K562 (cell line): ENCODE measurements at regions not wholly inside any gene's neighbourhood (a gene's known extent, or its start where the extent isn't known, plus 50 kb on each side); places are given as distances from the start of the nearest gene placed in this dataset.

Experiments used
- ARID1B ChIP-seq: fragments of 450-650 bp; IDR thresholded peaks from 2 replicates; pipeline ENCODE4 v1.6.1; 2016; ENCODE audit warnings: antibody characterized with exemption, mild to moderate bottlenecking, inconsistent platforms
- CREB1 ChIP-seq, 2 experiments: sonication (generic) in 1 of 2; formaldehyde crosslinking in 1 of 2; IDR thresholded peaks; 2 replicates each; pipeline versions ENCODE4 v1.6.1 to v1.8.0; 2012 to 2022; ENCODE audit warnings: inconsistent platforms in 1 of 2, mild to moderate bottlenecking in 1 of 2, missing genetic modification reagents in 1 of 2, moderate library complexity in 1 of 2
- CTBP1 ChIP-seq: fragments of 450-650 bp; IDR thresholded peaks from 2 replicates; pipeline ENCODE4 v1.6.1; 2016; ENCODE audit warnings: borderline replicate concordance
- GABPA ChIP-seq: fragments of 200-800 bp; sonication (Bioruptor generic); conservative IDR thresholded peaks from 2 replicates; pipeline ENCODE4 v1.6.1; 2016; ENCODE audit warnings: low read depth, missing genetic modification characterization, missing compliant biosample characterization
- HNRNPH1 ChIP-seq: fragments of 200-400 bp; formaldehyde crosslinking; optimal IDR thresholded peaks from 2 replicates; pipeline ENCODE3; 2017; ENCODE audit warnings: low read depth, mild to moderate bottlenecking, low read length, moderate library complexity
- LARP7 ChIP-seq: fragments of 450-650 bp; IDR thresholded peaks from 2 replicates; pipeline ENCODE4 v1.6.1; 2016
- MEIS2 ChIP-seq: fragments of 450-650 bp; IDR thresholded peaks from 2 replicates; pipeline ENCODE4 v1.6.1; 2014; ENCODE audit warnings: mild to moderate bottlenecking; ENCODE audit not compliant: partially characterized antibody
- NFE2 ChIP-seq: IDR thresholded peaks from 2 replicates; pipeline ENCODE4 v1.6.1; 2014; ENCODE audit warnings: antibody characterized with exemption, low read depth
- NR1H2 ChIP-seq: sonication (generic); formaldehyde crosslinking; IDR thresholded peaks from 2 replicates; pipeline ENCODE4 v1.4.0; 2020; ENCODE audit warnings: mild to moderate bottlenecking, missing genetic modification reagents
- NR3C1 ChIP-seq: sonication (generic); formaldehyde crosslinking; IDR thresholded peaks from 2 replicates; pipeline ENCODE4 v1.8.1; 2022; ENCODE audit warnings: missing genetic modification reagents
- NUFIP1 ChIP-seq: fragments of 450-650 bp; IDR thresholded peaks from 2 replicates; pipeline ENCODE4 v1.6.1; 2018; ENCODE audit not compliant: partially characterized antibody
- POLR2A ChIP-seq: fragments of 450-650 bp; conservative IDR thresholded peaks from 2 replicates; pipeline ENCODE4 v1.6.1; 2016
- RBFOX2 ChIP-seq: fragments of 200-400 bp; formaldehyde crosslinking; IDR thresholded peaks from 2 replicates; pipeline ENCODE4 v1.6.1; 2017; ENCODE audit warnings: low read depth, mild to moderate bottlenecking, low read length, moderate library complexity
- RFX1 ChIP-seq: fragments of 450-650 bp; IDR thresholded peaks from 2 replicates; pipeline ENCODE4 v1.6.1; 2016; ENCODE audit warnings: mild to moderate bottlenecking, moderate library complexity
- TEAD1 ChIP-seq, 2 experiments: fragments of 450-650 bp in 1 of 2; sonication (generic) in 1 of 2; formaldehyde crosslinking; IDR thresholded peaks; 2 replicates each; pipeline versions ENCODE4 v1.4.0 to v1.8.0; 2020 to 2022; ENCODE audit warnings: mild to moderate bottlenecking in 2 of 2, missing genetic modification reagents in 1 of 2
- XRCC3 ChIP-seq: fragments of 450-650 bp; IDR thresholded peaks from 2 replicates; pipeline ENCODE4 v1.6.1; 2017; ENCODE audit warnings: mild to moderate bottlenecking, moderate library complexity
- ZNF197 ChIP-seq: fragments of 200-800 bp; sonication (Bioruptor generic); IDR thresholded peaks from 2 replicates; pipeline ENCODE4 v1.6.1; 2016; ENCODE audit warnings: low read depth, missing genetic modification characterization, missing compliant biosample characterization
- TF ChIP-seq, protein P1 (sequence below): IDR thresholded peaks from 3 replicates; pipeline ENCODE4 v1.6.1; 2011; ENCODE audit warnings: borderline replicate concordance, mild to moderate bottlenecking, moderate library complexity; ENCODE audit not compliant: insufficient read length; ENCODE audit errors: extremely low read depth
- TF ChIP-seq, protein P2 (sequence below): IDR thresholded peaks from 2 replicates; pipeline ENCODE4 v1.6.1; 2014; ENCODE audit warnings: antibody characterized with exemption
- TF ChIP-seq, protein P3 (sequence below), 3 experiments: IDR thresholded peaks in 2 of 3; conservative IDR thresholded peaks in 1 of 3; 2 replicates each; pipeline ENCODE4 v1.5.1; 2011 to 2012; ENCODE audit warnings: low read length in 3 of 3, mild to moderate bottlenecking in 3 of 3, control low read depth in 2 of 3, improper control_type of control experiment in 1 of 3, inconsistent platforms in 1 of 3, low read depth in 1 of 3, mixed read lengths in 1 of 3, moderate library complexity in 1 of 3; ENCODE audit not compliant: insufficient read depth in 2 of 3
- TF ChIP-seq, protein P4 (sequence below): fragments of 450-650 bp; IDR thresholded peaks from 2 replicates; pipeline ENCODE4 v1.6.1; 2016
- TF ChIP-seq, protein P5 (sequence below): fragments of 200-800 bp; sonication (Bioruptor generic); IDR thresholded peaks from 2 replicates; pipeline ENCODE4 v1.6.1; 2017; ENCODE audit warnings: missing genetic modification characterization, missing compliant biosample characterization

DNA sequence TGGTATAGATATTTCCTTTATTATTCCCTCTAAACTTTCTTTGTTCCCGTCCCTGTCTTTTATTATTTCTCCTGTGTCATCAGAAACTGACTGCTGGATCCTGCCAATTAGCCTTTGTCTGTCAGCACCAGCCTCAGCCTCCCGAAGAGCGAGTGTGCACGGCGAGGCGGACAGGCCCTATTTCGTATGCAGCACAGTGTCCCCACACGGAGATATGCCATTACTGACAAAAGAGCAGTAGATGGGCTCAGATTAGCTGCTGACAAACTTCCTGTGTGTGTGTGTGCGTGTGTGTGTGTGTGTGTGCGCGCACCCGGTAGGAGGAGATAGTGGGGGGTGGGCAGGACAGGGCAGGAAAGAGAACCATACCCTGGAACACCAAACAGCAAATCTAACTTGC, 99.5 kb upstream of the ZFP64 start (continued):
- TF ChIP-seq ZNF197 (CRISPR knock-in tag): no peak
- TF ChIP-seq, protein P1, sequence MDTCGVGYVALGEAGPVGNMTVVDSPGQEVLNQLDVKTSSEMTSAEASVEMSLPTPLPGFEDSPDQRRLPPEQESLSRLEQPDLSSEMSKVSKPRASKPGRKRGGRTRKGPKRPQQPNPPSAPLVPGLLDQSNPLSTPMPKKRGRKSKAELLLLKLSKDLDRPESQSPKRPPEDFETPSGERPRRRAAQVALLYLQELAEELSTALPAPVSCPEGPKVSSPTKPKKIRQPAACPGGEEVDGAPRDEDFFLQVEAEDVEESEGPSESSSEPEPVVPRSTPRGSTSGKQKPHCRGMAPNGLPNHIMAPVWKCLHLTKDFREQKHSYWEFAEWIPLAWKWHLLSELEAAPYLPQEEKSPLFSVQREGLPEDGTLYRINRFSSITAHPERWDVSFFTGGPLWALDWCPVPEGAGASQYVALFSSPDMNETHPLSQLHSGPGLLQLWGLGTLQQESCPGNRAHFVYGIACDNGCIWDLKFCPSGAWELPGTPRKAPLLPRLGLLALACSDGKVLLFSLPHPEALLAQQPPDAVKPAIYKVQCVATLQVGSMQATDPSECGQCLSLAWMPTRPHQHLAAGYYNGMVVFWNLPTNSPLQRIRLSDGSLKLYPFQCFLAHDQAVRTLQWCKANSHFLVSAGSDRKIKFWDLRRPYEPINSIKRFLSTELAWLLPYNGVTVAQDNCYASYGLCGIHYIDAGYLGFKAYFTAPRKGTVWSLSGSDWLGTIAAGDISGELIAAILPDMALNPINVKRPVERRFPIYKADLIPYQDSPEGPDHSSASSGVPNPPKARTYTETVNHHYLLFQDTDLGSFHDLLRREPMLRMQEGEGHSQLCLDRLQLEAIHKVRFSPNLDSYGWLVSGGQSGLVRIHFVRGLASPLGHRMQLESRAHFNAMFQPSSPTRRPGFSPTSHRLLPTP: no peak
- TF ChIP-seq, protein P2, sequence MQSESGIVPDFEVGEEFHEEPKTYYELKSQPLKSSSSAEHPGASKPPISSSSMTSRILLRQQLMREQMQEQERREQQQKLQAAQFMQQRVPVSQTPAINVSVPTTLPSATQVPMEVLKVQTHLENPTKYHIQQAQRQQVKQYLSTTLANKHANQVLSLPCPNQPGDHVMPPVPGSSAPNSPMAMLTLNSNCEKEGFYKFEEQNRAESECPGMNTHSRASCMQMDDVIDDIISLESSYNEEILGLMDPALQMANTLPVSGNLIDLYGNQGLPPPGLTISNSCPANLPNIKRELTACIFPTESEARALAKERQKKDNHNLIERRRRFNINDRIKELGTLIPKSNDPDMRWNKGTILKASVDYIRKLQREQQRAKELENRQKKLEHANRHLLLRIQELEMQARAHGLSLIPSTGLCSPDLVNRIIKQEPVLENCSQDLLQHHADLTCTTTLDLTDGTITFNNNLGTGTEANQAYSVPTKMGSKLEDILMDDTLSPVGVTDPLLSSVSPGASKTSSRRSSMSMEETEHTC: no peak
- TF ChIP-seq CTBP1: peak; percentile 33; the same call in 1 of the 2 replicates
- no peak for TF ChIP-seq TEAD1 (CRISPR knock-in tag; IDR thresholded peaks at IDR 0.05)
- no peak for TF ChIP-seq NFE2
- no peak for TF ChIP-seq POLR2A
- TF ChIP-seq CREB1 (IDR thresholded peaks at IDR 0.05): no peak
- peak; percentile 28; the same call in 1 of the 2 replicates for TF ChIP-seq CREB1 (CRISPR knock-in tag; IDR thresholded peaks at IDR 0.05)
- TF ChIP-seq HNRNPH1: no peak
- TF ChIP-seq NUFIP1: no peak
- TF ChIP-seq NR1H2 (CRISPR knock-in tag): no peak
- TF ChIP-seq ARID1B: peak; percentile 51; the same call in 1 of the 2 replicates
- TF ChIP-seq NR3C1 (CRISPR knock-in tag): no peak
- TF ChIP-seq XRCC3: no peak
- TF ChIP-seq MEIS2: peak; percentile 65
- no peak for TF ChIP-seq RFX1
- TF ChIP-seq, protein P3, sequence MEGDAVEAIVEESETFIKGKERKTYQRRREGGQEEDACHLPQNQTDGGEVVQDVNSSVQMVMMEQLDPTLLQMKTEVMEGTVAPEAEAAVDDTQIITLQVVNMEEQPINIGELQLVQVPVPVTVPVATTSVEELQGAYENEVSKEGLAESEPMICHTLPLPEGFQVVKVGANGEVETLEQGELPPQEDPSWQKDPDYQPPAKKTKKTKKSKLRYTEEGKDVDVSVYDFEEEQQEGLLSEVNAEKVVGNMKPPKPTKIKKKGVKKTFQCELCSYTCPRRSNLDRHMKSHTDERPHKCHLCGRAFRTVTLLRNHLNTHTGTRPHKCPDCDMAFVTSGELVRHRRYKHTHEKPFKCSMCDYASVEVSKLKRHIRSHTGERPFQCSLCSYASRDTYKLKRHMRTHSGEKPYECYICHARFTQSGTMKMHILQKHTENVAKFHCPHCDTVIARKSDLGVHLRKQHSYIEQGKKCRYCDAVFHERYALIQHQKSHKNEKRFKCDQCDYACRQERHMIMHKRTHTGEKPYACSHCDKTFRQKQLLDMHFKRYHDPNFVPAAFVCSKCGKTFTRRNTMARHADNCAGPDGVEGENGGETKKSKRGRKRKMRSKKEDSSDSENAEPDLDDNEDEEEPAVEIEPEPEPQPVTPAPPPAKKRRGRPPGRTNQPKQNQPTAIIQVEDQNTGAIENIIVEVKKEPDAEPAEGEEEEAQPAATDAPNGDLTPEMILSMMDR (IDR thresholded peaks at IDR 0.05 in 2 of 3, conservative IDR thresholded peaks at IDR 0.05 in 1 of 3; ENCODE audit: insufficient read depth in 2 of 3, low read depth in 1 of 3, low read length in 3 of 3): no peak
- TF ChIP-seq, protein P4, sequence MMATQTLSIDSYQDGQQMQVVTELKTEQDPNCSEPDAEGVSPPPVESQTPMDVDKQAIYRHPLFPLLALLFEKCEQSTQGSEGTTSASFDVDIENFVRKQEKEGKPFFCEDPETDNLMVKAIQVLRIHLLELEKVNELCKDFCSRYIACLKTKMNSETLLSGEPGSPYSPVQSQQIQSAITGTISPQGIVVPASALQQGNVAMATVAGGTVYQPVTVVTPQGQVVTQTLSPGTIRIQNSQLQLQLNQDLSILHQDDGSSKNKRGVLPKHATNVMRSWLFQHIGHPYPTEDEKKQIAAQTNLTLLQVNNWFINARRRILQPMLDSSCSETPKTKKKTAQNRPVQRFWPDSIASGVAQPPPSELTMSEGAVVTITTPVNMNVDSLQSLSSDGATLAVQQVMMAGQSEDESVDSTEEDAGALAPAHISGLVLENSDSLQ: peak; percentile 6; the same call in 1 of the 2 replicates
- TF ChIP-seq, protein P5, sequence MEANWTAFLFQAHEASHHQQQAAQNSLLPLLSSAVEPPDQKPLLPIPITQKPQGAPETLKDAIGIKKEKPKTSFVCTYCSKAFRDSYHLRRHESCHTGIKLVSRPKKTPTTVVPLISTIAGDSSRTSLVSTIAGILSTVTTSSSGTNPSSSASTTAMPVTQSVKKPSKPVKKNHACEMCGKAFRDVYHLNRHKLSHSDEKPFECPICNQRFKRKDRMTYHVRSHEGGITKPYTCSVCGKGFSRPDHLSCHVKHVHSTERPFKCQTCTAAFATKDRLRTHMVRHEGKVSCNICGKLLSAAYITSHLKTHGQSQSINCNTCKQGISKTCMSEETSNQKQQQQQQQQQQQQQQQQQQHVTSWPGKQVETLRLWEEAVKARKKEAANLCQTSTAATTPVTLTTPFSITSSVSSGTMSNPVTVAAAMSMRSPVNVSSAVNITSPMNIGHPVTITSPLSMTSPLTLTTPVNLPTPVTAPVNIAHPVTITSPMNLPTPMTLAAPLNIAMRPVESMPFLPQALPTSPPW (CRISPR knock-in tag): peak; percentile 23; the same call in 1 of the 2 replicates
- TF ChIP-seq LARP7: no peak
- peak; percentile 76 for TF ChIP-seq GABPA
- TF ChIP-seq RBFOX2: 0 out of 2 replicates have a peak, but pooled peaks have one; percentile 17
